ENCODE measurements at regions not wholly inside any gene's neighbourhood (a gene's known extent, or its start where the extent isn't known, plus 50 kb on each side); places are given as distances from the start of the nearest gene placed in this dataset.

- no peak for DNase-seq
Observed at GRCh38 chr14:87503711-87504110, 489.3 kb downstream of the GALC start.

GRCh38 chr14:87497301-87497700, 495.7 kb downstream of the GALC start:
- no peak for DNase-seq

GRCh38 chr14:87494010-87494409, 499.0 kb downstream of the GALC start:
- DNase-seq: no peak

- DNase-seq: no peak
Observed at GRCh38 chr14:87492561-87492960, 500.4 kb downstream of the GALC start.

- no peak for DNase-seq
Observed at GRCh38 chr14:87491816-87492215, 501.2 kb downstream of the GALC start.

- no peak for DNase-seq
Observed at GRCh38 chr14:87489196-87489819, 503.7 kb downstream of the GALC start.

GRCh38 chr14:87483271-87484260, 509.4 kb downstream of the GALC start:
- DNase-seq: no peak

GRCh38 chr14:87468531-87468930, 524.5 kb downstream of the GALC start:
- no peak for DNase-seq

GRCh38 chr14:87467578-87467977, 525.4 kb downstream of the GALC start:
- no peak for DNase-seq

- DNase-seq: no peak
Observed at GRCh38 chr14:87465770-87466169, 527.2 kb downstream of the GALC start.

GRCh38 chr14:87461704-87462103, 531.3 kb downstream of the GALC start:
- no peak for DNase-seq

- peak in 1 of 2 donors; percentile 3 for DNase-seq
Observed at GRCh38 chr14:87457720-87458119, 535.3 kb downstream of the GALC start.

- DNase-seq: no peak
Observed at GRCh38 chr14:87450193-87450592, 542.8 kb downstream of the GALC start.

GRCh38 chr14:87449016-87449415, 544.0 kb downstream of the GALC start:
- DNase-seq: no peak

- no peak for DNase-seq
Observed at GRCh38 chr14:87443787-87444186, 549.2 kb downstream of the GALC start.

GRCh38 chr14:87443039-87443438, 549.9 kb downstream of the GALC start:
- no peak for DNase-seq

- no peak for DNase-seq
Observed at GRCh38 chr14:87437158-87437557, 555.8 kb downstream of the GALC start.

GRCh38 chr14:87434680-87435079, 558.3 kb downstream of the GALC start:
- no peak for DNase-seq

- no peak for DNase-seq
Observed at GRCh38 chr14:87434011-87434410, 559.0 kb downstream of the GALC start.

GRCh38 chr14:87432698-87433097, 560.3 kb downstream of the GALC start:
- DNase-seq: no peak

- no peak for DNase-seq
Observed at GRCh38 chr14:87430810-87431209, 562.2 kb downstream of the GALC start.

- DNase-seq: no peak
Observed at GRCh38 chr14:87430214-87430613, 562.8 kb downstream of the GALC start.

GRCh38 chr14:87419925-87420324, 573.1 kb downstream of the GALC start:
- no peak for DNase-seq

- no peak for DNase-seq
Observed at GRCh38 chr14:87411370-87411769, 581.6 kb downstream of the GALC start.
